ENCODE measurements at regions not wholly inside any gene's neighbourhood (a gene's known extent, or its start where the extent isn't known, plus 50 kb on each side); places are given as distances from the start of the nearest gene placed in this dataset.

- TF ChIP-seq CTCF (IDR thresholded peaks at IDR 0.05; ENCODE audit: poor library complexity, severe bottlenecking) (no peak), MXI1 (conservative IDR thresholded peaks at IDR 0.05; ENCODE audit: poor library complexity, severe bottlenecking) (no peak), TAF1 (IDR thresholded peaks at IDR 0.05; ENCODE audit: low read depth) (no peak), EZH2 (IDR thresholded peaks at IDR 0.05; ENCODE audit: borderline replicate concordance, insufficient read depth, low read length, poor library complexity, severe bottlenecking) (no peak), POLR2AphosphoS5 (IDR thresholded peaks at IDR 0.05) (no peak)
Observed at GRCh38 chr2:7888876-7889275, 793.0 kb upstream of the ID2 start.

Data from neural cell (in vitro differentiated cells).